Spleen (tissue), 11 donors: ENCODE measurements at regions not wholly inside any gene's neighbourhood (a gene's known extent, or its start where the extent isn't known, plus 50 kb on each side); places are given as distances from the start of the nearest gene placed in this dataset.

ENCODE experiments used
- DNase-seq: peaks from one replicate; pipeline ENCODE4 v3.0.0-alpha.2; 2020
- H3K27ac ChIP-seq, 8 donors: fragments of 200-600 bp; sonication (generic) in 7 of 8; 1 replicate in 4 of 8; 2 replicates in 4 of 8; pipeline versions ENCODE4 v1.5.0 to v1.8.0; 2016 to 2021; ENCODE audit warnings: inconsistent platforms in 4 of 8, mild to moderate bottlenecking in 4 of 8, moderate library complexity in 1 of 8
- H3K27me3 ChIP-seq, 7 donors: fragments of 200-600 bp; sonication (generic) in 6 of 7; replicated peaks in 1 of 7; 1 replicate in 4 of 7; 2 replicates in 3 of 7; pipeline versions ENCODE4 v1.5.0 to v1.8.0; 2016 to 2021; ENCODE audit warnings: inconsistent platforms in 3 of 7, mild to moderate bottlenecking in 1 of 7
- H3K36me3 ChIP-seq, 6 donors: fragments of 200-600 bp; sonication (generic) in 5 of 6; 1 replicate in 4 of 6; 2 replicates in 2 of 6; pipeline versions ENCODE4 v1.5.0 to v1.8.0; 2016 to 2021; ENCODE audit warnings: inconsistent platforms in 2 of 6
- H3K4me1 ChIP-seq, 6 donors: fragments of 200-600 bp; sonication (generic) in 5 of 6; 1 replicate in 3 of 6; 2 replicates in 3 of 6; pipeline versions ENCODE4 v1.5.0 to v1.8.0; 2016 to 2021; ENCODE audit warnings: inconsistent platforms in 3 of 6
- H3K4me3 ChIP-seq, 8 donors: fragments of 200-600 bp; sonication (generic) in 7 of 8; 1 replicate in 4 of 8; 2 replicates in 4 of 8; pipeline versions ENCODE4 v1.5.0 to v1.8.0; 2016 to 2021; ENCODE audit warnings: inconsistent platforms in 4 of 8, mild to moderate bottlenecking in 4 of 8, moderate library complexity in 2 of 8
- H3K9me3 ChIP-seq, 8 donors: fragments of 200-600 bp; sonication (generic) in 7 of 8; 1 replicate in 4 of 8; 2 replicates in 4 of 8; pipeline versions ENCODE4 v1.5.0 to v1.8.0; 2016 to 2021; ENCODE audit warnings: inconsistent platforms in 4 of 8
- POLR2A ChIP-seq, 3 donors: fragments of 450-650 bp; IDR thresholded peaks; one replicate each; pipeline ENCODE4 v1.5.1; 2017; ENCODE audit warnings: antibody characterized with exemption in 3 of 3, mild to moderate bottlenecking in 1 of 3
- POLR2AphosphoS5 ChIP-seq, 3 donors: sonication (generic); formaldehyde crosslinking; IDR thresholded peaks; one replicate each; pipeline ENCODE4 v1.5.1; 2017; ENCODE audit warnings: antibody characterized with exemption in 3 of 3
- WGBS, 5 donors: extraction: QIAGEN DNeasy Blood & Tissue Kit in 3 of 5; methylation state at CpG; one replicate each; pipeline versions ENCODE4 v1.1.5 to v1.1.7; 2013 to 2018; 5-methylcytosine and 5-hydroxymethylcytosine counted together
- intact Hi-C: fragments of 100-400 bp; cut with DNase I; formaldehyde crosslinking; loops from one replicate; pipeline ENCODE4 v1.15.0; 2023; ENCODE audit warnings: low total_unique reads
- TF ChIP-seq, protein P1 (sequence below), 11 experiments: fragments of 200-600 bp in 7 of 11; fragments of 450-650 bp in 4 of 11; sonication (generic) in 4 of 11; IDR thresholded peaks in 8 of 11; conservative IDR thresholded peaks in 3 of 11; 1 replicate in 7 of 11; 2 replicates in 4 of 11; pipeline versions ENCODE4 v1.4.0 to v1.8.0; 2016 to 2021; ENCODE audit warnings: antibody characterized with exemption in 11 of 11, inconsistent platforms in 4 of 11, mild to moderate bottlenecking in 1 of 11
- donor health status: healthy with polysubstance abuse.
- donor health status: DM: no; HTN: no; CAD: no; lungs with moderate emphysema.
- donor health status: DM: no; HTN: no; CAD: no.
- donor health status: Bipolar disorder and iron deficiency.
- donor health status: healthy.
- donor health status: DM: no; HTN: no; CAD: no.
- donor health status: DM: yes; HTN: yes; CAD: no.

DNA sequence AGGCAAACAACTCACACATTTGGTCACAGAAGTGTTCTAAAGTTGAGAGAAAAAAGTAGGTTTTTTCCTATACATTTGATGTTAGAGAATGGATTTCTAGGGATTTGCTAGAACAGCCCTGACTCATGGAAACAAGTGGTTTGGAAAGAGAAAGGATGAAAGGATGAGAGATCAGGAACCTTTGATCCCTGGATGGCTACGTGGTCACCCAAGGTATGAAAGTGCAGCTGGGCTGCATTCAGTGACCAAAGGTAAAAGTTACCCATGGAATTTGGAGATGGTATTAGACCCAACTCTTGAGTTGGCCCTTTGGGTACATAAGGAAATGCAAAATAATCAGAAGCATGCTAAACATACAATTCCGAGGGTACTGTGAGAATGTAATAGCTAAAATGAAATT is 61.3 kb upstream of the SPIN1 start:
- H3K4me1 ChIP-seq, result peaks cover 0 to 24% (median 13%) of the 10 kb centered on the region in 6 donors
- no peak overlapping the region for H3K4me3 ChIP-seq
- no peak overlapping the region for H3K27ac ChIP-seq
- WGBS, 5 donors, result 90 to 97% (median 92%) methylated on average over 2 of the region's 2 CpGs
- H3K27me3 ChIP-seq, result no peaks in the 10 kb centered on the region
- TF ChIP-seq, protein P1, sequence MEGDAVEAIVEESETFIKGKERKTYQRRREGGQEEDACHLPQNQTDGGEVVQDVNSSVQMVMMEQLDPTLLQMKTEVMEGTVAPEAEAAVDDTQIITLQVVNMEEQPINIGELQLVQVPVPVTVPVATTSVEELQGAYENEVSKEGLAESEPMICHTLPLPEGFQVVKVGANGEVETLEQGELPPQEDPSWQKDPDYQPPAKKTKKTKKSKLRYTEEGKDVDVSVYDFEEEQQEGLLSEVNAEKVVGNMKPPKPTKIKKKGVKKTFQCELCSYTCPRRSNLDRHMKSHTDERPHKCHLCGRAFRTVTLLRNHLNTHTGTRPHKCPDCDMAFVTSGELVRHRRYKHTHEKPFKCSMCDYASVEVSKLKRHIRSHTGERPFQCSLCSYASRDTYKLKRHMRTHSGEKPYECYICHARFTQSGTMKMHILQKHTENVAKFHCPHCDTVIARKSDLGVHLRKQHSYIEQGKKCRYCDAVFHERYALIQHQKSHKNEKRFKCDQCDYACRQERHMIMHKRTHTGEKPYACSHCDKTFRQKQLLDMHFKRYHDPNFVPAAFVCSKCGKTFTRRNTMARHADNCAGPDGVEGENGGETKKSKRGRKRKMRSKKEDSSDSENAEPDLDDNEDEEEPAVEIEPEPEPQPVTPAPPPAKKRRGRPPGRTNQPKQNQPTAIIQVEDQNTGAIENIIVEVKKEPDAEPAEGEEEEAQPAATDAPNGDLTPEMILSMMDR (IDR thresholded peaks at IDR 0.05 in 8 of 11, conservative IDR thresholded peaks at IDR 0.05 in 3 of 11), result no peak
- H3K36me3 ChIP-seq, result no peaks in the 10 kb centered on the region
- intact Hi-C loops, result no loop called here
- no peak for DNase-seq
- H3K9me3 ChIP-seq, result no peaks in the 10 kb centered on the region

GRCh38 chr9:88326015-88326414 is 62.2 kb upstream of the SPIN1 start:
- DNase-seq, result no peak
- no peak for TF ChIP-seq POLR2AphosphoS5 (IDR thresholded peaks at IDR 0.05)
- TF ChIP-seq, protein P1 (IDR thresholded peaks at IDR 0.05 in 8 of 11, conservative IDR thresholded peaks at IDR 0.05 in 3 of 11), result no peak
- no peak for TF ChIP-seq POLR2A (IDR thresholded peaks at IDR 0.05)
- H3K9me3 ChIP-seq, result no peaks in the 10 kb centered on the region
- no peaks in the 10 kb centered on the region for H3K27me3 ChIP-seq
- no peak overlapping the region for H3K4me3 ChIP-seq
- 87 to 95% (median 90%) methylated on average over 9 of the region's 9 CpGs for WGBS, 5 donors
- H3K4me1 ChIP-seq, result peaks cover 0 to 29% (median 13%) of the 10 kb centered on the region in 6 donors
- H3K36me3 ChIP-seq, result no peaks in the 10 kb centered on the region
- intact Hi-C loops, result no loop called here
- H3K27ac ChIP-seq, result no peak overlapping the region

DNA sequence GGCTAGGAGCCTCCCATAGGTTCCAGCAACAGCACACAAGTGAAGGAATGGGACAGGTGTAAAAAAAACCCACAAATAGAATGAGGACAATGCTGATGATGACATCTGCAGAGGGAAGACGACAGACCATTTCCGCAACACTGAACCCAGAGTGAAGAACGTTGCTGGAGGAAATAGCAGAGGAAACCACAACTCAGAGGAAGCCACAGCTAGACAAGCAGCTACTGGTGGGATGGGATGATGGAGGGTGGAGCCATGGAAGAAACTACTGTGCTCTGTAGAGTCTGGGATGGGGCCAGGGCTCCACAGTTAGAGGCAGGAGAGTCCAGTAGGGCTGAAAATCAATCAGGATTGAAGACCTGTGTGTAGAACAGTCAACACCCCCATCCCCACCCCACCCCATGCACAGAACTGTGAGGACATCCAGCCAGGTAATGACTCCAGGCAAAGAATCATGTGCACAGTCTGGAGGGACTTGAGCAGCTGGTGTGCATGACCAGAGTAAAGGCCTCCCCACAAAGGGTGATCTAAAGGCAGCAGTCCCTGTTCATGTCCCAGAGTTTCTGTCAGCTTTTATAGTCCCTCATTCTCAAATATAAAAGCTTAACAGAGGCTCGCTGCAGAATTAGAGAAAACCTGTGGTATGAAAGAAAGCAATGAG is 65.2 kb upstream of the SPIN1 start:
- intact Hi-C loops, result no loop called here

GRCh38 chr9:88321764-88322163 is 66.5 kb upstream of the SPIN1 start:
- no peaks in the 10 kb centered on the region for H3K9me3 ChIP-seq
- no peaks in the 10 kb centered on the region for H3K36me3 ChIP-seq
- no peaks in the 10 kb centered on the region for H3K27me3 ChIP-seq
- intact Hi-C loops, result no loop called here
- TF ChIP-seq POLR2AphosphoS5 (IDR thresholded peaks at IDR 0.05) (no peak), POLR2A (IDR thresholded peaks at IDR 0.05) (no peak)
- peaks cover 0 to 29% (median 13%) of the 10 kb centered on the region in 6 donors for H3K4me1 ChIP-seq
- whole genome bisulfite sequencing, 5 donors, result 59 to 74% (median 71%) methylated on average over 4 of the region's 4 CpGs
- H3K4me3 ChIP-seq, result no peak overlapping the region
- no peak for DNase-seq
- H3K27ac ChIP-seq, result no peak overlapping the region

More for the DNA sequence above, 65.2 kb upstream of the SPIN1 start:
- no peak for DNase-seq
- TF ChIP-seq POLR2AphosphoS5 (IDR thresholded peaks at IDR 0.05) (peak in 1 of 3 donors; percentile 77), POLR2A (IDR thresholded peaks at IDR 0.05) (no peak)
- TF ChIP-seq, protein P1 (IDR thresholded peaks at IDR 0.05 in 8 of 11, conservative IDR thresholded peaks at IDR 0.05 in 3 of 11), result no peak
- no peaks in the 10 kb centered on the region for H3K27me3 ChIP-seq
- H3K27ac ChIP-seq, result peak overlapping the region in 3 of 8 donors; percentile 21 to 53 (median 38)
- peaks cover 0 to 29% (median 13%) of the 10 kb centered on the region in 6 donors for H3K4me1 ChIP-seq
- H3K36me3 ChIP-seq, result no peaks in the 10 kb centered on the region
- 29 to 43% (median 36%) methylated on average over 4 of the region's 4 CpGs for WGBS, 5 donors
- no peaks in the 10 kb centered on the region for H3K9me3 ChIP-seq
- H3K4me3 ChIP-seq, result no peak overlapping the region
